ENCODE measurements at regions not wholly inside any gene's neighbourhood (a gene's known extent, or its start where the extent isn't known, plus 50 kb on each side); places are given as distances from the start of the nearest gene placed in this dataset.

DNA sequence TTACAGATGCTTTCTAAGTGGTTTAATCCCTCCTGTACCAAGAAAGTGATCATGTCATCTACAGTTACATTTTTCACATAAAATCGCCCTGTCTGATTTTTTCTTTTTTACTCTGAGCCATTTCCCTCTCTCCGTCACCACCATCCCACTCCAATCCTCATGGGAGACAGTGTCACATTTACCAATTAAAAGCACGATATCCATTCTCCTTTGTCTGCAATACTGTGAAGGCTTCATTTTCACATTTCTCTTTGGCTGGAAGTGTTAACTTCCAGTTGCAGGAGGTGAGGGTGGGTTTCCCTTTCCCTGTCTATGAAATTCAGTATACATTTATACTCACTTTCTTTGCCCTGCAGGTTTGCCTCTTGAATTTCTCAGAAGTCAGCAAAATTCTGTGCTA, 372.7 kb upstream of the CNR1 start:
- H3T11ph ChIP-seq (ENCODE audit: low read length) = no peak overlapping the region
- no peak overlapping the region for H3K56ac ChIP-seq (ENCODE audit: insufficient read length, low read depth, low read length)
- no peak overlapping the region; a peak in 1 of 7 replicates for H3K27ac Mint-ChIP-seq
- no peak overlapping the region for H2BK20ac ChIP-seq (ENCODE audit: low read depth, low read length, poor library complexity, severe bottlenecking)
- DNase-seq = no peak
- H2BK15ac ChIP-seq (ENCODE audit: low read depth, low read length) = no peak overlapping the region
- H2BK5ac ChIP-seq (ENCODE audit: insufficient read length, low read length) = no peak overlapping the region
- H3K23ac ChIP-seq (ENCODE audit: insufficient read length, low read depth, low read length) = no peak overlapping the region
- no peaks in the 10 kb centered on the region for H4K20me1 ChIP-seq (ENCODE audit: control insufficient read depth, insufficient read depth, insufficient read length)
- no peaks in the 10 kb centered on the region for H3K36me3 Mint-ChIP-seq (ENCODE audit: insufficient read depth in 1 of 3, low read depth in 3 of 3)
- H2BK120ac ChIP-seq (ENCODE audit: low read depth, low read length, poor library complexity, severe bottlenecking) = no peak overlapping the region
- H4K5ac ChIP-seq (ENCODE audit: insufficient read length, low read depth, low read length) = no peak overlapping the region
- H3K14ac ChIP-seq (ENCODE audit: insufficient read depth, low read length) = no peak overlapping the region
- H3K18ac ChIP-seq (ENCODE audit: insufficient read length, low read depth, low read length) = no peak overlapping the region
- no peak overlapping the region for H3K4me2 ChIP-seq (ENCODE audit: insufficient read depth, insufficient read length, low read length)
- H4K91ac ChIP-seq (ENCODE audit: insufficient read length, low read depth, low read length) = no peak overlapping the region
- H2AK5ac ChIP-seq (ENCODE audit: insufficient read length, low read length) = no peak overlapping the region
- peaks cover 18 to 22% of the 10 kb centered on the region in 2 experiments for H3K4me1 Mint-ChIP-seq
- H3K79me2 ChIP-seq (ENCODE audit: insufficient read depth, low read length) = no peaks in the 10 kb centered on the region
- no peak overlapping the region for H3K4me3 Mint-ChIP-seq
- TF ChIP-seq, protein P1, sequence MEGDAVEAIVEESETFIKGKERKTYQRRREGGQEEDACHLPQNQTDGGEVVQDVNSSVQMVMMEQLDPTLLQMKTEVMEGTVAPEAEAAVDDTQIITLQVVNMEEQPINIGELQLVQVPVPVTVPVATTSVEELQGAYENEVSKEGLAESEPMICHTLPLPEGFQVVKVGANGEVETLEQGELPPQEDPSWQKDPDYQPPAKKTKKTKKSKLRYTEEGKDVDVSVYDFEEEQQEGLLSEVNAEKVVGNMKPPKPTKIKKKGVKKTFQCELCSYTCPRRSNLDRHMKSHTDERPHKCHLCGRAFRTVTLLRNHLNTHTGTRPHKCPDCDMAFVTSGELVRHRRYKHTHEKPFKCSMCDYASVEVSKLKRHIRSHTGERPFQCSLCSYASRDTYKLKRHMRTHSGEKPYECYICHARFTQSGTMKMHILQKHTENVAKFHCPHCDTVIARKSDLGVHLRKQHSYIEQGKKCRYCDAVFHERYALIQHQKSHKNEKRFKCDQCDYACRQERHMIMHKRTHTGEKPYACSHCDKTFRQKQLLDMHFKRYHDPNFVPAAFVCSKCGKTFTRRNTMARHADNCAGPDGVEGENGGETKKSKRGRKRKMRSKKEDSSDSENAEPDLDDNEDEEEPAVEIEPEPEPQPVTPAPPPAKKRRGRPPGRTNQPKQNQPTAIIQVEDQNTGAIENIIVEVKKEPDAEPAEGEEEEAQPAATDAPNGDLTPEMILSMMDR (conservative IDR thresholded peaks at IDR 0.05) = no peak
- WGBS (ENCODE audit: extremely low coverage, insufficient read length, low lambda C conversion rate) = no CpG with 5 or more reads among the region's 3 CpGs
- H3K9ac ChIP-seq (ENCODE audit: extremely low read depth, insufficient read length, low read length) = no peak overlapping the region
- H3K4me1 ChIP-seq (ENCODE audit: insufficient read depth, low read length) = no peaks in the 10 kb centered on the region; the same call in 1 of the 2 replicates
- H2BK12ac ChIP-seq (ENCODE audit: insufficient read length, low read depth, low read length) = no peak overlapping the region
- no peak overlapping the region for H2AFZ ChIP-seq (ENCODE audit: low read length)
- no peaks in the 10 kb centered on the region for H3K23me2 ChIP-seq (ENCODE audit: insufficient read length, low read depth, low read length, poor library complexity, severe bottlenecking)
- no peak overlapping the region for H4K8ac ChIP-seq (replicated peaks; ENCODE audit: insufficient read length, low read depth, low read length)
- H3K9me3 Mint-ChIP-seq = peaks cover 0 to 4% of the 10 kb centered on the region in 2 experiments; a peak in 3 of 5 replicates
- no peaks in the 10 kb centered on the region for H3K9me3 ChIP-seq (ENCODE audit: control insufficient read depth, low read depth, low read length)
- no peaks in the 10 kb centered on the region for H3K79me1 ChIP-seq (ENCODE audit: insufficient read depth, low read depth, low read length, poor library complexity, severe bottlenecking)
- no peak overlapping the region for H3K27ac ChIP-seq (ENCODE audit: insufficient read length, low read depth, low read length)
- peaks cover 17% of the 10 kb centered on the region for H3K27me3 Mint-ChIP-seq (ENCODE audit: low read depth)
- no peaks in the 10 kb centered on the region for H3K27me3 ChIP-seq (ENCODE audit: insufficient read depth, low read length)
- H3K4ac ChIP-seq (ENCODE audit: low read depth, low read length) = no peak overlapping the region

Data from H9 (cell line).